Prostate gland (tissue), 2 donors: ENCODE measurements at regions not wholly inside any gene's neighbourhood (a gene's known extent, or its start where the extent isn't known, plus 50 kb on each side); places are given as distances from the start of the nearest gene placed in this dataset.

Experiments
- DNase-seq: peaks from one replicate; pipeline ENCODE4 v3.0.0-alpha.2; 2019; ENCODE audit warnings: low spot score
- H3K27ac ChIP-seq, 2 donors: fragments of 200-600 bp; sonication (generic); 2 replicates each; pipeline ENCODE4 v1.5.1; 2017 to 2019
- H3K27me3 ChIP-seq: fragments of 200-600 bp; sonication (generic); replicated peaks from 2 replicates; pipeline ENCODE4 v1.5.1; 2019; ENCODE audit not compliant: insufficient read depth
- H3K36me3 ChIP-seq, 2 donors: fragments of 200-600 bp; sonication (generic); 1 replicate in 1 of 2; 2 replicates in 1 of 2; pipeline versions ENCODE4 v1.5.1 to v1.8.1; 2017 to 2019
- H3K4me1 ChIP-seq: fragments of 200-600 bp; sonication (generic); replicated peaks from 2 replicates; pipeline ENCODE4 v1.5.1; 2019
- H3K4me3 ChIP-seq, 2 donors: fragments of 200-600 bp; sonication (generic); 2 replicates each; pipeline ENCODE4 v1.5.1; 2017 to 2019
- H3K9me3 ChIP-seq: fragments of 200-600 bp; sonication (generic); 2 replicates; pipeline ENCODE4 v1.5.1; 2017
- CTCF ChIP-seq, 4 experiments: fragments of 200-600 bp in 2 of 4; fragments of 450-650 bp in 2 of 4; sonication (generic) in 2 of 4; IDR thresholded peaks; 1 replicate in 3 of 4; 2 replicates in 1 of 4; pipeline ENCODE4 v1.5.1; 2016 to 2019; ENCODE audit warnings: antibody characterized with exemption in 4 of 4, mild to moderate bottlenecking in 2 of 4, moderate library complexity in 2 of 4
- POLR2A ChIP-seq: fragments of 450-650 bp; IDR thresholded peaks from one replicate; pipeline ENCODE4 v1.6.1; 2016; ENCODE audit warnings: antibody characterized with exemption, mild to moderate bottlenecking
- POLR2AphosphoS5 ChIP-seq: sonication (generic); formaldehyde crosslinking; IDR thresholded peaks from one replicate; pipeline ENCODE4 v1.6.1; 2017; ENCODE audit warnings: antibody characterized with exemption
- whole genome bisulfite sequencing: methylation state at CpG from one replicate; pipeline ENCODE4 v1.1.5; 2018; 5-methylcytosine and 5-hydroxymethylcytosine counted together
- intact Hi-C: fragments of 100-400 bp; cut with DNase I; formaldehyde crosslinking; loops from one replicate; pipeline ENCODE4 v1.14.2; 2022

DNA sequence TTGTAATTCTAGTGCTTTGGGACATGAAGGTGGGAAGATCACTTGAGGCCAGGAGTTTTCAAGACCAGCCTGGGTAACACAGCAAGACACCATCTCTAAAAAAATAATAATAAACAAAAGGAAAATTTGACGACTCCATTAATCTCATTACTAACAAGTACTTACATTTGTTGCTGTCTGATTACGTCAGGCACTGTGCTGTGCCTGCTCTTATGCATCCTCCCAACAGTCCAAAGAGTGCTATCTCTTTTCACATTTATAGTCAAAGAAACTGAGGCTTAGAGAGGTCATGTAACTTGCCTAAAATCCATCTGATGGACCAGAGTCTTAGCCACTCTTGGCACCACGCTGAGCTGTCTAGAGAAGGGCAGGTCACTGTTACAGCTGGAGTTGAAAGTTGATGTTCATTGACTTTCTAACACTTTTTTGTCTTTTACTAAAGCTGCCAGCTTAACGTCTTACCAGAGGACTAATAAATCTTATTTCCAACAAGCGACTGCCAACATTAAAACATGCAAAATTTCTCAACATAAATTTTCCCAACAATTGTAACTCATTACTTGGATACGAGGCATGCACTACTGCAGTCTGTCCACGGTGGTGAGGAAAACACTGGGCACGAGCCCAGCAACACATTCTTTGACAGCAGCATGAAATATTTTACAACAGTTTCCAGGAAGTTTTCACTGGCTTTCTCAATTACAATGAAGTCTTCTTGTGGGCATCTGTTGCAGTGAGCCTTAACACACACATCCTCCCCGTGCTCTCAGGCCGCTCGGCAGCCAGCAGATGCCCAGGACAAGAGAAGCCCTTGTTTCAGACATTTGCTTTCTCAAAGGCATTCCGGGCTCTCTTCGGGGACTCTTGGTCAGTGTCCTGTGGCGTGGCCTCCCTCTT, 262.9 kb upstream of the PROX1 start:
- H3K4me3 ChIP-seq = no peak overlapping the region
- 13% methylated on average over 14 of the region's 14 CpGs for WGBS
- intact Hi-C loops = no loop called here
- peak; percentile 36 for DNase-seq
- no peaks in the 10 kb centered on the region for H3K9me3 ChIP-seq
- no peak overlapping the region for H3K27ac ChIP-seq
- no peaks in the 10 kb centered on the region for H3K27me3 ChIP-seq
- peak; percentile 42 for TF ChIP-seq POLR2AphosphoS5
- TF ChIP-seq CTCF (IDR thresholded peaks at IDR 0.05) = no peak
- TF ChIP-seq POLR2A = no peak
- H3K36me3 ChIP-seq = no peaks in the 10 kb centered on the region
- no peaks in the 10 kb centered on the region for H3K4me1 ChIP-seq

DNA sequence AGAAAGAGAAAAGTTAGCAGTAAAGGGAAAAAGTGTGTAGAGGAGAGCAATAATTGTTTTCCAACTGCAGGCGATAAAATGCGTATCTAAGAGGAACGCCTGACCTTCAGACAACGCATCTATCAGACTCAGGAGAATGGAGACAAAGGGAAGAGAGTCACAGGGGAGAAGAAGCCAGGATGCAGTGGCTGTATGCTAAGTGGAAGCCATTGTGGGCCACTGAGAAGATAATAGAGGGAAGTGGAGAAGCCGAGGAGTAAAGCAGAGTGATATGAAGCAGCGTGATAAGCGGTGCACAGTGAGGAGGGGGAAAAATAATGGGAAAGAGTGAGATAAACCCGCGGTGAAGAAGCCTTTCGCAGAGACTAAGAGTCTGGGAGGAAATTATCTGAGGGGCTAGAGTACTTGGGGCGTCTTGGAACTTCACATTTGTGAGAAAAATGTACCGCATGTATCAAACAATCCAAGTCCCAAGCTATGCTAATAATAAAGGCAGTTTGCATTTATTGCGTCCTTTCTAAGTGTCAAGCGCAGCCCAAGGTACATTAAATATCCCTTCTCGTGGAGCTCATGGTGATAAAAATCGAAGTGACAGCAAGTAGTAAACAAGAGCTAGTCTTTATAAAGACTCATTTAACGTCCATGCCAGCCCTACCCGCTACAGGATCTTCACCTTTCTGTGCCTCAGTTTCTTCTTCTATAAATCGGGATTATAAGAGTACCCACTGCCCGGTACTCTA, 259.8 kb upstream of the PROX1 start:
- intact Hi-C loops = no loop called here
- Histone ChIP-seq H3K9me3 (no peaks in the 10 kb centered on the region), H3K4me1 (no peaks in the 10 kb centered on the region), H3K4me3 (no peak overlapping the region), H3K36me3 (no peaks in the 10 kb centered on the region), H3K27me3 (no peaks in the 10 kb centered on the region), H3K27ac (no peak overlapping the region)
- TF ChIP-seq POLR2A = no peak
- TF ChIP-seq CTCF (IDR thresholded peaks at IDR 0.05) = no peak
- TF ChIP-seq POLR2AphosphoS5 = no peak
- WGBS = 91% methylated on average over 20 of the region's 20 CpGs
- DNase-seq = no peak

- intact Hi-C loops = no loop called here
- TF ChIP-seq CTCF (IDR thresholded peaks at IDR 0.05) (no peak), POLR2AphosphoS5 (no peak), POLR2A (no peak)
- 87% methylated on average over 15 of the region's 15 CpGs for WGBS
- Histone ChIP-seq H3K4me1 (no peaks in the 10 kb centered on the region), H3K36me3 (no peaks in the 10 kb centered on the region), H3K27ac (no peak overlapping the region), H3K9me3 (no peaks in the 10 kb centered on the region), H3K4me3 (no peak overlapping the region), H3K27me3 (no peaks in the 10 kb centered on the region)
- no peak for DNase-seq
Measured at GRCh38 chr1:213728593-213729536, 258.9 kb upstream of the PROX1 start.

GRCh38 chr1:213733705-213734104, 254.1 kb upstream of the PROX1 start:
- 61% methylated on average over 1 of the region's 1 CpG for WGBS
- no peaks in the 10 kb centered on the region for H3K9me3 ChIP-seq
- no peak for DNase-seq
- no peak for TF ChIP-seq POLR2AphosphoS5
- no peak for TF ChIP-seq CTCF (IDR thresholded peaks at IDR 0.05)
- TF ChIP-seq POLR2A = no peak
- intact Hi-C loops = no loop called here
- no peaks in the 10 kb centered on the region for H3K4me1 ChIP-seq
- H3K36me3 ChIP-seq = no peaks in the 10 kb centered on the region
- no peak overlapping the region for H3K4me3 ChIP-seq
- no peak overlapping the region for H3K27ac ChIP-seq
- no peaks in the 10 kb centered on the region for H3K27me3 ChIP-seq
